Muscle layer of duodenum (tissue), 2 donors: ENCODE measurements at regions not wholly inside any gene's neighbourhood (a gene's known extent, or its start where the extent isn't known, plus 50 kb on each side); places are given as distances from the start of the nearest gene placed in this dataset.

Experiments used
- H3K27ac ChIP-seq: one replicate; pipeline ENCODE4 v1.7.0; 2013; ENCODE audit warnings: mild to moderate bottlenecking, low read length
- H3K27me3 ChIP-seq: one replicate; pipeline ENCODE4 v1.7.0; 2013; ENCODE audit warnings: low read depth, mild to moderate bottlenecking, control low read depth, low read length
- H3K36me3 ChIP-seq, 2 donors: one replicate each; pipeline ENCODE4 v1.7.0; 2013; ENCODE audit warnings: low read length in 2 of 2, control low read depth in 1 of 2, mild to moderate bottlenecking in 1 of 2; ENCODE audit not compliant: insufficient read depth in 2 of 2, control insufficient read depth in 1 of 2
- H3K4me1 ChIP-seq, 2 donors: one replicate each; pipeline ENCODE4 v1.7.0; 2013; ENCODE audit warnings: low read length in 2 of 2, mild to moderate bottlenecking in 2 of 2, control low read depth in 1 of 2, moderate library complexity in 1 of 2; ENCODE audit not compliant: insufficient read depth in 2 of 2, control insufficient read depth in 1 of 2
- H3K4me3 ChIP-seq, 2 donors: one replicate each; pipeline ENCODE4 v1.7.0; 2013; ENCODE audit warnings: low read length in 2 of 2, low read depth in 1 of 2, mild to moderate bottlenecking in 1 of 2
- H3K9me3 ChIP-seq, 2 donors: one replicate each; pipeline ENCODE4 v1.7.0; 2013; ENCODE audit warnings: low read length in 2 of 2, control low read depth in 1 of 2, mild to moderate bottlenecking in 1 of 2; ENCODE audit not compliant: control insufficient read depth in 1 of 2
- donor health status: healthy.

- H3K27ac ChIP-seq, result no peak overlapping the region
- H3K9me3 ChIP-seq, result no peaks in the 10 kb centered on the region
Observed at GRCh38 chr4:188485906-188486305, 346.7 kb downstream of the TRIML1 start.

GRCh38 chr4:188492886-188493285, 353.6 kb downstream of the TRIML1 start:
- Histone ChIP-seq H3K27ac (no peak overlapping the region), H3K4me3 (no peak overlapping the region), H3K27me3 (no peaks in the 10 kb centered on the region), H3K36me3 (no peaks in the 10 kb centered on the region), H3K4me1 (no peaks in the 10 kb centered on the region), H3K9me3 (peaks cover 0 to 7% of the 10 kb centered on the region in 2 donors)

More at GRCh38 chr4:188485906-188486305, 346.7 kb downstream of the TRIML1 start:
- Histone ChIP-seq H3K4me1 (no peaks in the 10 kb centered on the region), H3K4me3 (no peak overlapping the region), H3K36me3 (no peaks in the 10 kb centered on the region), H3K27me3 (no peaks in the 10 kb centered on the region)

- H3K9me3 ChIP-seq, result peaks cover 0 to 7% of the 10 kb centered on the region in 2 donors
- no peak overlapping the region for H3K27ac ChIP-seq
Observed at GRCh38 chr4:188495169-188495568, 355.9 kb downstream of the TRIML1 start.

GRCh38 chr4:188511431-188511830, 372.2 kb downstream of the TRIML1 start:
- no peak overlapping the region for H3K27ac ChIP-seq
- no peak overlapping the region for H3K4me3 ChIP-seq
- no peaks in the 10 kb centered on the region for H3K9me3 ChIP-seq
- H3K4me1 ChIP-seq, result no peaks in the 10 kb centered on the region
- no peaks in the 10 kb centered on the region for H3K36me3 ChIP-seq
- no peaks in the 10 kb centered on the region for H3K27me3 ChIP-seq

More at GRCh38 chr4:188495169-188495568, 355.9 kb downstream of the TRIML1 start:
- Histone ChIP-seq H3K27me3 (no peaks in the 10 kb centered on the region), H3K4me3 (no peak overlapping the region), H3K4me1 (no peaks in the 10 kb centered on the region), H3K36me3 (no peaks in the 10 kb centered on the region)

- Histone ChIP-seq H3K9me3 (no peaks in the 10 kb centered on the region), H3K4me3 (no peak overlapping the region), H3K27me3 (no peaks in the 10 kb centered on the region), H3K27ac (no peak overlapping the region), H3K36me3 (no peaks in the 10 kb centered on the region), H3K4me1 (no peaks in the 10 kb centered on the region)
Observed at GRCh38 chr4:188532751-188533150, 393.5 kb downstream of the TRIML1 start.

GRCh38 chr4:188534297-188534696, 395.1 kb downstream of the TRIML1 start:
- no peaks in the 10 kb centered on the region for H3K4me1 ChIP-seq
- H3K9me3 ChIP-seq, result peaks cover 0 to 3% of the 10 kb centered on the region in 2 donors
- H3K27me3 ChIP-seq, result no peaks in the 10 kb centered on the region
- no peak overlapping the region for H3K27ac ChIP-seq
- no peaks in the 10 kb centered on the region for H3K36me3 ChIP-seq
- H3K4me3 ChIP-seq, result no peak overlapping the region

- H3K27ac ChIP-seq, result no peak overlapping the region
- peaks cover 0 to 3% of the 10 kb centered on the region in 2 donors for H3K9me3 ChIP-seq
- H3K4me1 ChIP-seq, result no peaks in the 10 kb centered on the region
- no peaks in the 10 kb centered on the region for H3K27me3 ChIP-seq
- no peaks in the 10 kb centered on the region for H3K36me3 ChIP-seq
- no peak overlapping the region for H3K4me3 ChIP-seq
Observed at GRCh38 chr4:188534917-188535316, 395.7 kb downstream of the TRIML1 start.

- Histone ChIP-seq H3K4me3 (no peak overlapping the region), H3K9me3 (peaks cover 0 to 3% of the 10 kb centered on the region in 2 donors), H3K27ac (no peak overlapping the region), H3K4me1 (no peaks in the 10 kb centered on the region), H3K36me3 (no peaks in the 10 kb centered on the region), H3K27me3 (no peaks in the 10 kb centered on the region)
Observed at GRCh38 chr4:188536826-188537225, 397.6 kb downstream of the TRIML1 start.

- H3K27me3 ChIP-seq, result no peaks in the 10 kb centered on the region
- no peaks in the 10 kb centered on the region for H3K4me1 ChIP-seq
- H3K9me3 ChIP-seq, result no peaks in the 10 kb centered on the region
- H3K27ac ChIP-seq, result no peak overlapping the region
- no peak overlapping the region for H3K4me3 ChIP-seq
- H3K36me3 ChIP-seq, result no peaks in the 10 kb centered on the region
Observed at GRCh38 chr4:188550296-188550695, 411.1 kb downstream of the TRIML1 start.

GRCh38 chr4:188551156-188551555, 411.9 kb downstream of the TRIML1 start:
- Histone ChIP-seq H3K4me3 (no peak overlapping the region), H3K4me1 (no peaks in the 10 kb centered on the region), H3K27ac (no peak overlapping the region), H3K9me3 (no peaks in the 10 kb centered on the region), H3K27me3 (no peaks in the 10 kb centered on the region), H3K36me3 (no peaks in the 10 kb centered on the region)

GRCh38 chr4:188552741-188553275, 413.6 kb downstream of the TRIML1 start:
- Histone ChIP-seq H3K27me3 (no peaks in the 10 kb centered on the region), H3K27ac (no peak overlapping the region), H3K4me1 (no peaks in the 10 kb centered on the region), H3K4me3 (no peak overlapping the region), H3K36me3 (no peaks in the 10 kb centered on the region), H3K9me3 (no peaks in the 10 kb centered on the region)

GRCh38 chr4:188554413-188554812, 415.2 kb downstream of the TRIML1 start:
- no peaks in the 10 kb centered on the region for H3K27me3 ChIP-seq
- no peaks in the 10 kb centered on the region for H3K4me1 ChIP-seq
- no peaks in the 10 kb centered on the region for H3K9me3 ChIP-seq
- H3K36me3 ChIP-seq, result no peaks in the 10 kb centered on the region
- no peak overlapping the region for H3K4me3 ChIP-seq
- H3K27ac ChIP-seq, result no peak overlapping the region
